ENCODE measurements at regions not wholly inside any gene's neighbourhood (a gene's known extent, or its start where the extent isn't known, plus 50 kb on each side); places are given as distances from the start of the nearest gene placed in this dataset.

DNA sequence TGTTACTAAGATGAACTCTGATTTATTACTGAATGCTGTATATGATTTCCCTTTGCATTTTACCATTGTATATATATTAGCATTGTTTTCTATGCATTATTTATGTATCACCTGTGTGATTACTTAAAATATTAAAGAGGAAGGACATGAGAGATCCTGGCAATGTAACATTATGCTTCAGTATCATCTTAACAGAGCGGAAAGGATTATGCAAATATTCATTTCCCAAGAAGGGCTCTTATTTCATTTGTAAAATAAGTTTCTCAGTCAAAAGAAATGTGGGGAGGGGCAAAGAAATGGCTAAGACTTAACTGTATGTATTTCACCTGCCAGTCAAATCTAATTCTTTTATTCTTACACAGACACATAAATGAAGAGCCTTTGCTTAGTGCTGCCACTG is 654.2 kb upstream of the PKDCC start:
- TF ChIP-seq, protein P1, sequence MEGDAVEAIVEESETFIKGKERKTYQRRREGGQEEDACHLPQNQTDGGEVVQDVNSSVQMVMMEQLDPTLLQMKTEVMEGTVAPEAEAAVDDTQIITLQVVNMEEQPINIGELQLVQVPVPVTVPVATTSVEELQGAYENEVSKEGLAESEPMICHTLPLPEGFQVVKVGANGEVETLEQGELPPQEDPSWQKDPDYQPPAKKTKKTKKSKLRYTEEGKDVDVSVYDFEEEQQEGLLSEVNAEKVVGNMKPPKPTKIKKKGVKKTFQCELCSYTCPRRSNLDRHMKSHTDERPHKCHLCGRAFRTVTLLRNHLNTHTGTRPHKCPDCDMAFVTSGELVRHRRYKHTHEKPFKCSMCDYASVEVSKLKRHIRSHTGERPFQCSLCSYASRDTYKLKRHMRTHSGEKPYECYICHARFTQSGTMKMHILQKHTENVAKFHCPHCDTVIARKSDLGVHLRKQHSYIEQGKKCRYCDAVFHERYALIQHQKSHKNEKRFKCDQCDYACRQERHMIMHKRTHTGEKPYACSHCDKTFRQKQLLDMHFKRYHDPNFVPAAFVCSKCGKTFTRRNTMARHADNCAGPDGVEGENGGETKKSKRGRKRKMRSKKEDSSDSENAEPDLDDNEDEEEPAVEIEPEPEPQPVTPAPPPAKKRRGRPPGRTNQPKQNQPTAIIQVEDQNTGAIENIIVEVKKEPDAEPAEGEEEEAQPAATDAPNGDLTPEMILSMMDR (IDR thresholded peaks at IDR 0.05; ENCODE audit: low read length): no peak
- TF ChIP-seq EZH2 (optimal IDR thresholded peaks at IDR 0.05; ENCODE audit: low read depth, low read length): no peak
- TF ChIP-seq EZH2phosphoT487 (IDR thresholded peaks at IDR 0.05; ENCODE audit: low read length): no peak

All from MM.1S (cell line).